NT2/D1 (cell line): ENCODE measurements at regions not wholly inside any gene's neighbourhood (a gene's known extent, or its start where the extent isn't known, plus 50 kb on each side); places are given as distances from the start of the nearest gene placed in this dataset.
"Not testable (repeated sequence)": the region's sequence is repeated elsewhere in the genome, so short reads cannot be mapped to it uniquely, and the experiment has no call there.

ENCODE experiments used
- DNase-seq: peaks from one replicate; pipeline ENCODE4 v3.0.0-alpha.2; 2011; ENCODE audit warnings: low read depth, low spot score
- H3K27me3 ChIP-seq: 2 replicates; pipeline ENCODE4 v1.6.0; 2011; ENCODE audit warnings: mild to moderate bottlenecking; ENCODE audit not compliant: insufficient read length, insufficient read depth
- H3K36me3 ChIP-seq: 2 replicates; pipeline ENCODE4 v1.6.1; 2011; ENCODE audit warnings: mild to moderate bottlenecking, low read length, mixed read lengths; ENCODE audit not compliant: insufficient read depth, insufficient read length
- H3K4me1 ChIP-seq: 2 replicates; pipeline ENCODE4 v1.5.1; 2011; ENCODE audit not compliant: insufficient read depth, insufficient read length
- H3K4me3 ChIP-seq: 2 replicates; pipeline ENCODE4 v1.5.1; 2011; ENCODE audit warnings: low read depth; ENCODE audit not compliant: insufficient read length
- H3K9ac ChIP-seq: 2 replicates; pipeline ENCODE4 v1.6.0; 2011; ENCODE audit warnings: low read depth; ENCODE audit not compliant: insufficient read length
- H3K9me3 ChIP-seq: 2 replicates; pipeline ENCODE4 v1.5.1; 2011; ENCODE audit warnings: mild to moderate bottlenecking, low read length; ENCODE audit not compliant: insufficient read depth
- SUZ12 ChIP-seq: IDR thresholded peaks from 2 replicates; pipeline ENCODE4 v1.6.1; 2011; ENCODE audit not compliant: insufficient read length, insufficient read depth; ENCODE audit errors: extremely low read depth
- YY1 ChIP-seq: IDR thresholded peaks from 2 replicates; pipeline ENCODE4 v1.6.1; 2011; ENCODE audit not compliant: insufficient read length, insufficient read depth
- ZNF274 ChIP-seq: IDR thresholded peaks from 2 replicates; pipeline ENCODE4 v1.6.1; 2011; ENCODE audit warnings: mild to moderate bottlenecking, low read depth, low read length

GRCh38 chr5:60492958-60493357 lies 207.0 kb downstream of the DEPDC1B start:
- Histone ChIP-seq H3K36me3 (no peaks in the 10 kb centered on the region), H3K4me3 (no peak overlapping the region), H3K27me3 (no peaks in the 10 kb centered on the region), H3K9ac (no peak overlapping the region), H3K4me1 (no peaks in the 10 kb centered on the region), H3K9me3 (no peaks in the 10 kb centered on the region)
- DNase-seq: no peak
- TF ChIP-seq YY1: no peak
- TF ChIP-seq SUZ12: no peak
- no peak for TF ChIP-seq ZNF274

- not testable (repeated sequence) for H3K4me3 ChIP-seq, H3K9ac ChIP-seq, H3K4me1 ChIP-seq, DNase-seq, H3K36me3 ChIP-seq, H3K9me3 ChIP-seq, H3K27me3 ChIP-seq
Observed at GRCh38 chr5:60492358-60492757, 207.6 kb downstream of the DEPDC1B start.

DNA sequence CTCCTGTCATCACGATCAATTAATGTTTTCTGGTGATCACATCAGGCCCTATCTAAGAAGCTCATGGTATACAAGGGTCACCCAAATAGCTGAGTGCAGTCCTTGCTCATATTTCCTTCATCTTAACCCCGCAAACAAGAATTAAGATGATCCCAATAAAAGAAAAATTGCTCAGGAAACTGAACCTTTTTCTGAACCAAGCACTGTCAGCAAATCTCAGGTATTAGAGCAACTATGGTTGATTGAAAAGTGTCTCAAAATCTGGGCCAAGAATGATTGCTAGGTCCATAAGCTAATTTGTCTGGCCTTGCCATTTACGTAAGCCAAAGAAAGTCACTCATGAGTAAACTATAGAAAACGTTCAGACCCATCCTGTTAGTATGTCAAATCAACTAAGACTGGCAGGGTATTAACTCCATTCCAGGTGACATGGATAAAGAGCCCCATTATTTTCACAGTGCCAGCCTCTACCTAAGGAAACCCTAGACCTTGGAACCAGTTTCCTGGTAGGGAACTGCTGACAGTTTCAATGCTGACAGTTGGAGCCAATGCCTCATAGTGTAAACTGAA lies 209.3 kb downstream of the DEPDC1B start:
- DNase-seq: no peak
- no peaks in the 10 kb centered on the region for H3K27me3 ChIP-seq
- H3K36me3 ChIP-seq: no peaks in the 10 kb centered on the region
- H3K4me3 ChIP-seq: no peak overlapping the region
- TF ChIP-seq SUZ12 (no peak), YY1 (no peak), ZNF274 (no peak)
- H3K4me1 ChIP-seq: no peaks in the 10 kb centered on the region
- no peak overlapping the region for H3K9ac ChIP-seq
- H3K9me3 ChIP-seq: no peaks in the 10 kb centered on the region

- no peak for TF ChIP-seq SUZ12
- no peak for TF ChIP-seq YY1
- no peak for TF ChIP-seq ZNF274
- no peak for DNase-seq
- H3K4me1 ChIP-seq: no peaks in the 10 kb centered on the region
- H3K9ac ChIP-seq: no peak overlapping the region
- no peak overlapping the region for H3K4me3 ChIP-seq
- H3K36me3 ChIP-seq: no peaks in the 10 kb centered on the region
- H3K27me3 ChIP-seq: no peaks in the 10 kb centered on the region
- no peaks in the 10 kb centered on the region for H3K9me3 ChIP-seq
Observed at GRCh38 chr5:60489856-60490255, 210.1 kb downstream of the DEPDC1B start.

GRCh38 chr5:60489377-60489776 lies 210.6 kb downstream of the DEPDC1B start:
- Histone ChIP-seq H3K36me3 (no peaks in the 10 kb centered on the region), H3K4me3 (no peak overlapping the region), H3K4me1 (no peaks in the 10 kb centered on the region), H3K9ac (no peak overlapping the region), H3K27me3 (no peaks in the 10 kb centered on the region), H3K9me3 (no peaks in the 10 kb centered on the region)
- DNase-seq: no peak
- TF ChIP-seq SUZ12 (no peak), ZNF274 (no peak), YY1 (no peak)

- no peak overlapping the region for H3K9ac ChIP-seq
- H3K27me3 ChIP-seq: no peaks in the 10 kb centered on the region
- H3K9me3 ChIP-seq: no peaks in the 10 kb centered on the region
- no peak for DNase-seq
- H3K4me3 ChIP-seq: no peak overlapping the region
- no peaks in the 10 kb centered on the region for H3K36me3 ChIP-seq
- H3K4me1 ChIP-seq: no peaks in the 10 kb centered on the region
- TF ChIP-seq ZNF274 (no peak), YY1 (no peak), SUZ12 (no peak)
Observed at GRCh38 chr5:60488466-60489130, 211.4 kb downstream of the DEPDC1B start.

DNA sequence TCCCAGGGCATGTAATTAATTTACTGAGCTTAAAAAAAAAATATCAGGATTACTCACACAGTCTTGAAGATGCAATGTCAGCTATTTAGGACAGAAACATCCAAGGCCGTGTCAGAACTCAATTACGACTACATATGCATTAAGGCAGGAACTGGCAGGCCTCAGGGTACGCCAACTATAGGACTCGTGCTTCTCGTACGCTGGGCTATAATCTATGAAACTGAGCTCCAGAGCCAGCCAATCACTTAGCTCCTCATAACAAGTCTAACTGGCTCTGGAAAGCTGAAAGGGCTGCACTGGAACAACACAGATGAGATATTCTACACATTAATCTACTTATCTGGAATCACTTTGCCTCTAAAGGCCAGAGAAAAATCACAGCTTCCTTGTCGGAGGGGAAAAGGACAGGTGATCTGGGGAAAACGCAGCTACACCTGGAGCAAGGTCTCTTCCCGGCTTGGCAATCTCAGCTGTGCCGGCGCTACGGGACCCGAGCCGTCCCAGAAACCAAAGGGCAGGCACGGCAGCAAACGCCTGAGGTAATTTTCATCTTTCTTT lies 212.0 kb downstream of the DEPDC1B start:
- Histone ChIP-seq H3K36me3 (no peaks in the 10 kb centered on the region), H3K9ac (no peak overlapping the region), H3K4me3 (no peak overlapping the region), H3K27me3 (no peaks in the 10 kb centered on the region), H3K9me3 (no peaks in the 10 kb centered on the region), H3K4me1 (no peaks in the 10 kb centered on the region)
- TF ChIP-seq YY1 (no peak), ZNF274 (no peak), SUZ12 (no peak)
- DNase-seq: no peak
